BLaER1 (cell line): ENCODE measurements at regions not wholly inside any gene's neighbourhood (a gene's known extent, or its start where the extent isn't known, plus 50 kb on each side); places are given as distances from the start of the nearest gene placed in this dataset.
A peak's percentile ranks its signal among the peaks of the same experiment; 100 is the strongest.

Experiments
- H3K27ac ChIP-seq: shearing (Covaris generic); formaldehyde crosslinking; 2 replicates; pipeline ENCODE4 v1.8.1; 2022
- H3K27me3 ChIP-seq: shearing (Covaris generic); formaldehyde crosslinking; 2 replicates; pipeline ENCODE4 v1.8.1; 2022
- H3K36me3 ChIP-seq: shearing (Covaris generic); formaldehyde crosslinking; 2 replicates; pipeline ENCODE4 v1.8.1; 2022
- H3K4me1 ChIP-seq: shearing (Covaris generic); formaldehyde crosslinking; 2 replicates; pipeline ENCODE4 v1.8.1; 2022
- H3K4me2 ChIP-seq: shearing (Covaris generic); formaldehyde crosslinking; 2 replicates; pipeline ENCODE4 v1.8.1; 2022
- H3K4me3 ChIP-seq: shearing (Covaris generic); formaldehyde crosslinking; 2 replicates; pipeline ENCODE4 v1.8.1; 2022
- H3K9ac ChIP-seq: shearing (Covaris generic); formaldehyde crosslinking; 2 replicates; pipeline ENCODE4 v1.8.1; 2022
- H3K9me3 ChIP-seq: shearing (Covaris generic); formaldehyde crosslinking; 2 replicates; pipeline ENCODE4 v1.8.1; 2022
- H4K20me1 ChIP-seq: shearing (Covaris generic); formaldehyde crosslinking; 2 replicates; pipeline ENCODE4 v1.8.1; 2022
- Cebpa-rat ChIP-seq: shearing (Covaris generic); IDR thresholded peaks from 2 replicates; pipeline ENCODE4 v1.8.1; 2022

GRCh38 chr1:166272851-166273250, 106.0 kb upstream of the FAM78B start:
- H3K4me1 ChIP-seq: no peaks in the 10 kb centered on the region
- no peak for TF ChIP-seq Cebpa-rat
- no peaks in the 10 kb centered on the region for H3K27me3 ChIP-seq
- H3K4me2 ChIP-seq: no peak overlapping the region
- H3K9me3 ChIP-seq: peaks cover 21% of the 10 kb centered on the region; the same call in 1 of the 2 replicates
- no peak overlapping the region for H3K4me3 ChIP-seq
- no peaks in the 10 kb centered on the region for H3K36me3 ChIP-seq
- no peak overlapping the region for H3K9ac ChIP-seq
- H3K27ac ChIP-seq: no peak overlapping the region
- H4K20me1 ChIP-seq: no peaks in the 10 kb centered on the region

DNA sequence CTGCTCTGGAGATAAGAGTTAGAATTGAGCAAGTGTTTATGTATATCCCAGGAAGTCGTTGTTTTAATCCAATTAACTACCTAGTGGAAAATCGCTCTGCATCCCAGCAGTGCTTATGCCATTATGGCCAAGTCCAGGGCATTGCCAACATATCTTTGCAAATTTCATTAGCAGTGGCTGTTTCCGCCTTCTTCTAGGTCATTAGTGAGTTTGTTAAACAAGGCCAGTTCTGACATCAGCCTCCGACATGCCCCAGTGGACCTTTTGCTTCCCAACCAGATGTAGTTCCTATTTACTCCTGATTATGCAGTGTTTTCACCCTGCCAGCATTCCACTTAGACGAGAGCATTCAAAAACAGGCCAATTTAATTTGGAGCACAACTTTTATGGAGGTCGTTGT, 106.8 kb upstream of the FAM78B start:
- H4K20me1 ChIP-seq: no peaks in the 10 kb centered on the region
- no peak overlapping the region for H3K4me2 ChIP-seq
- no peak for TF ChIP-seq Cebpa-rat
- H3K36me3 ChIP-seq: no peaks in the 10 kb centered on the region
- no peak overlapping the region for H3K27ac ChIP-seq
- H3K9ac ChIP-seq: no peak overlapping the region
- no peaks in the 10 kb centered on the region for H3K27me3 ChIP-seq
- no peaks in the 10 kb centered on the region for H3K4me1 ChIP-seq
- peaks cover 21% of the 10 kb centered on the region; the same call in 1 of the 2 replicates for H3K9me3 ChIP-seq
- no peak overlapping the region for H3K4me3 ChIP-seq

DNA sequence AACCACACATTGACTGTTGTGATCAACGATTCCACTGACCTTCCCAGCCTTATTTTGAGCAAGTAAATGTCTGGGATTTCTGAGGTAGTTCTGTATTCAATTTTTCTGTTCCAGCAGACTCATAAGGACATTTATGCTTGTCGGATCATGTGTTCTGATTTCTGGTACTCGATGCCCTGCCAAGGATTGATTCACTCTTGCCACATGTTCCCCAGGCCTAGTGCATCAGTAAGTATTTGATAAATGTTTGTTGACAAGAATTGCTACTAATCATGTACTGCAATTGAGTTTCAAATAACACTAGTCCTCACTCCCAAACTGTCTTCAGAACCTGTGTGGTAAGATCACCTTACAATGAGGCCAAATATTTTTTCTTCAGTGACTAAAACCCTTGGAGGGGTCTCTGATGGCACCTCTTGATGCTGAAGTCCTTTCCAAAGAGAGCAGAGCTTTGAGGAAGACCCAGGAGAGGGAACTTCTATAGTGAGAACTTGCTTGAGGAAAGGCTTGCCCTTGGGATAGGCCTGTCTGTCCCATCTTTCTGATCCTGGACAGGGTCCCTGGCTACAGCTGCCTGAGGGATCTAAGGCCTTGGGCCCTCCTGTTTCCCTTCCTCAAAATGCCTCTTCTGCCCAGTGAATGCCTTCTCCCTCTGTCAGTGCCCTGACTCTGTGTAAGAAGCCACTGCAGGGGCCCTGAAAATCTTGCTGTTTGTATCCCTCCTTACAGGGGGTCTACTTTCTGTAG, 115.8 kb upstream of the FAM78B start:
- H3K27me3 ChIP-seq: no peaks in the 10 kb centered on the region
- no peaks in the 10 kb centered on the region for H4K20me1 ChIP-seq

DNA sequence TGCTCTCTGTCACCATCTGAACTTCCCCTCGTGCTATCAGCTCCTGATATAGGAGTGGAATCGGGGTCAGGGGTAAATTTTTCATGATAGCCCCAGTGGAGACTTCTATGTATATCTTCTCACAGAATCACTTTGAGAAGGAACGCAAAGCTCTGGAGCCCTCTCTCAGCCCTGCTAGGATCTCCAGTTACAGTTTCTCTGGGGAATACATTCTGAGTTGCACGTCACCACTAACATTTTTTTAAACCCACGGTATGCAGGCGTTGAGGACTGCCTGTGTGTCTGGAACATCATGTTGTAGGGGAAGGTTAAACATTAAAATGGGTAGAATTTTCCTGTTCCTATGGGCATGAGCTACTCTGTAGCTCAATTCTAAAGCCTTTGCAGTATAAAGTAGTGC, 116.4 kb upstream of the FAM78B start:
- peak overlapping the region; percentile 18 for H3K4me2 ChIP-seq
- no peak overlapping the region for H3K9ac ChIP-seq
- H3K36me3 ChIP-seq: no peaks in the 10 kb centered on the region
- TF ChIP-seq Cebpa-rat: no peak
- H3K4me3 ChIP-seq: no peak overlapping the region
- H3K9me3 ChIP-seq: no peaks in the 10 kb centered on the region
- H3K27me3 ChIP-seq: no peaks in the 10 kb centered on the region
- peaks cover 6% of the 10 kb centered on the region; the same call in 1 of the 2 replicates for H3K4me1 ChIP-seq
- H4K20me1 ChIP-seq: no peaks in the 10 kb centered on the region
- no peak overlapping the region for H3K27ac ChIP-seq

More for the DNA sequence above, 115.8 kb upstream of the FAM78B start:
- Histone ChIP-seq H3K9ac (no peak overlapping the region), H3K27ac (no peak overlapping the region), H3K36me3 (no peaks in the 10 kb centered on the region), H3K9me3 (peaks cover under 1% of the 10 kb centered on the region; the same call in 1 of the 2 replicates), H3K4me3 (no peak overlapping the region), H3K4me1 (peaks cover 6% of the 10 kb centered on the region; the same call in 1 of the 2 replicates), H3K4me2 (peak overlapping the region; percentile 18)
- TF ChIP-seq Cebpa-rat: no peak

DNA sequence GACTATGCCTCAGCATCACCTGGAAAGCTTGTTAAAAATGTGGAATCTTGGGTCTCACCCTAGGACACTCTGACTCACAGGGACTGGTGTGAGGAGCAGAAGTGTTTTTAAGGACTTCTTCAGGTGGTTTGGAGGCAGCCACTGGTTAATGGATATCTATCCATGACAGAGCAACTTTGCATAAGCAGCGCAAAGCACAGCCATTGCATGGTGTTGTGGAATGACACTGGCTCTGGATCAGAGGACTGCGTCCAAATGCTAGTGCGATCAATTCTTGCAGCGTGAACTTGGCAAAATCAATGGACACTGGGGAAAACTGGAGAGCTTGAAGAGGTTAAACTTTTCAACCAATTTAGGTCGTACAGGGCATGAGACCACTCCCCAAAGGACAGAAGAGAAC, 116.8 kb upstream of the FAM78B start:
- no peak for TF ChIP-seq Cebpa-rat
- H3K4me3 ChIP-seq: no peak overlapping the region
- peaks cover 6% of the 10 kb centered on the region; the same call in 1 of the 2 replicates for H3K4me1 ChIP-seq
- H3K4me2 ChIP-seq: peak overlapping the region; percentile 18; the same call in 1 of the 2 replicates
- H3K27ac ChIP-seq: no peak overlapping the region
- no peaks in the 10 kb centered on the region for H4K20me1 ChIP-seq
- H3K27me3 ChIP-seq: no peaks in the 10 kb centered on the region
- no peaks in the 10 kb centered on the region for H3K36me3 ChIP-seq
- H3K9ac ChIP-seq: no peak overlapping the region
- H3K9me3 ChIP-seq: no peaks in the 10 kb centered on the region

DNA sequence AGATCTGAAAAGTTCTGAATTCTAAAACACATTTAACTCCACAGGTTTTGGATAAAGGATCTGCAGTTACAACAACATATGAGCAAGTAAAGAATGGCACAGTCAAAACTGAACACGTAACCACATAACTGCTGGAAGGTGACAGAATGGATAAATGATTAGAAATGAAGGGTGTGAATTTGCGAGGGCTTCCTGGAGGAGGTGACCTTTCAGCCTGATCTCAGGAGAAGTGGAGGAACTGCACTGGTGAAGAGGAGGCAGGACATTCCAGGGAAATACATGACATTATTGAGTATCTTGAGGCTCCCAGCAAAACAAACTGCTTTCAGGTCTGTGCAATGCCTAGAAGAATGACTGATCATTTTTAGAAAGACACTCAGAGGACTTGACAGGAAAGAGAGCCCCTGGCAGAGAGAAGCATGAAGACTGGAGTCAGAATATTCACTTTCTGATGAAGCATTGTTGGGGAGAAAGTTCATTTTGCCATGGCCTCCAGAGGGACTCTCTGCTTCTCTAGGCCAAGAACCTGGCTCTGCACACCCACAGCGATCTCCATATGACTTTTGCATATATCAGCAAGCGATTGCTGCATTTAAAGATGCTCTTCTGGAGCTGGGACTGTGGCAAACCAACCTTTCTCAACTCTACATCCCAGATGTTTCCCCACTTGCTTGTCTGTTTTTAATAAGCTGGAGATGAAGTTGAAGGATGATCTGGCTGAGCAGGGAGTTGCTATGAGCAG, 122.7 kb upstream of the FAM78B start:
- no peaks in the 10 kb centered on the region for H3K4me1 ChIP-seq
- H3K27ac ChIP-seq: no peak overlapping the region
- no peak overlapping the region for H3K9ac ChIP-seq
- no peak overlapping the region for H3K4me3 ChIP-seq
- TF ChIP-seq Cebpa-rat: no peak
- no peaks in the 10 kb centered on the region for H3K27me3 ChIP-seq
- H3K36me3 ChIP-seq: no peaks in the 10 kb centered on the region
- H3K4me2 ChIP-seq: no peak overlapping the region
- no peaks in the 10 kb centered on the region for H3K9me3 ChIP-seq
- H4K20me1 ChIP-seq: no peaks in the 10 kb centered on the region

DNA sequence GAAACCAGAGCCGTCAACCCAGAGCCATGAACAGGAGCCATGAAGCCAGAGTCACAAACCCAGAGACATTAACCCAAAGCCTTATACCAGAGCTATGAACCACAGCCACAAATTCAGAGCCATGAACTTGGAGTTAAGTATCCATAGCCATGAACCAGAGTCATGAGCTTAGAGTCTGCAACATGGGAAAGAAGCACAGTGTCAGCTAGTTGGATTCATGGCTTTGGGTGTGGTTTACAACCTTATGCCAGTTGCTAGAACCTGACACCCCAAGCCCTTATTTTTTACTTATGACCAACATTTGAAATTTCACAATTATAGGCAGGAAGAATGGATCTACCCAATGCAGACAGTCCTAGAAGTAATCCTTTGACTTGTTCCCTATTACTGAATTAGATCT, 128.9 kb upstream of the FAM78B start:
- 0 out of 2 replicates have a peak, but pooled peaks cover 5% of the 10 kb centered on the region for H3K4me1 ChIP-seq
- H3K27me3 ChIP-seq: no peaks in the 10 kb centered on the region
- H3K9ac ChIP-seq: no peak overlapping the region
- no peak overlapping the region for H3K27ac ChIP-seq
- TF ChIP-seq Cebpa-rat: no peak
- H3K36me3 ChIP-seq: no peaks in the 10 kb centered on the region
- no peaks in the 10 kb centered on the region for H4K20me1 ChIP-seq
- H3K4me2 ChIP-seq: no peak overlapping the region
- no peaks in the 10 kb centered on the region for H3K9me3 ChIP-seq
- H3K4me3 ChIP-seq: no peak overlapping the region

DNA sequence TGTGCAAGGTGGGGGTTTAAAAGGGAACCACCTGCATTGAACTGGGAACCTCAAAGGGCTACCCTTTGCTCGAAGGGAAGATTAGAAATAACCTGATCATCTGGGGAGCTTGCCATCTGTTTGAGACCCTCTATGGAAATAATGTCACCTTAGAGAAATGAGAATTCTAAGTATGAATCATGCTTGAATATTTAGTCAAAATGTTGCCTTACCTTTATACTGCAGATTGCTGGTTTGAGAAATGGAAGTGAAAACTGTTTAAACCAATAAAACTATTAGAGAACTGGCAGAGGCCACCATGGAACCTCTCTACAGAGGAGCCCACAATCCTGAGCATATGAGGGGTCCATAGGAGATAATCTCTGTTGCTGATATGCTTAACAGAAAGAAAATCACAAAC, 131.2 kb upstream of the FAM78B start:
- no peak overlapping the region for H3K27ac ChIP-seq
- no peaks in the 10 kb centered on the region for H3K9me3 ChIP-seq
- H3K4me3 ChIP-seq: no peak overlapping the region
- H3K36me3 ChIP-seq: no peaks in the 10 kb centered on the region
- no peak overlapping the region for H3K9ac ChIP-seq
- no peak for TF ChIP-seq Cebpa-rat
- H4K20me1 ChIP-seq: no peaks in the 10 kb centered on the region
- no peaks in the 10 kb centered on the region for H3K27me3 ChIP-seq
- H3K4me2 ChIP-seq: no peak overlapping the region
- 0 out of 2 replicates have a peak, but pooled peaks cover 5% of the 10 kb centered on the region for H3K4me1 ChIP-seq

GRCh38 chr1:166300767-166301166, 134.0 kb upstream of the FAM78B start:
- H3K36me3 ChIP-seq: no peaks in the 10 kb centered on the region
- no peaks in the 10 kb centered on the region for H3K9me3 ChIP-seq
- H3K4me1 ChIP-seq: peaks cover 18% of the 10 kb centered on the region
- no peak overlapping the region for H3K4me3 ChIP-seq
- no peak for TF ChIP-seq Cebpa-rat
- no peaks in the 10 kb centered on the region for H4K20me1 ChIP-seq
- H3K4me2 ChIP-seq: no peak overlapping the region
- no peaks in the 10 kb centered on the region for H3K27me3 ChIP-seq
- no peak overlapping the region for H3K9ac ChIP-seq
- no peak overlapping the region for H3K27ac ChIP-seq
